HG03159 (cell line): ENCODE measurements at regions not wholly inside any gene's neighbourhood (a gene's known extent, or its start where the extent isn't known, plus 50 kb on each side); places are given as distances from the start of the nearest gene placed in this dataset.

Experiments
- ATAC-seq: cut with Tn5 transposase; IDR thresholded peaks from one replicate; pipeline ENCODE4 v1.9.1; 2021; ENCODE audit warnings: mild to moderate bottlenecking, moderate library complexity; ENCODE audit not compliant: unreplicated experiment

DNA sequence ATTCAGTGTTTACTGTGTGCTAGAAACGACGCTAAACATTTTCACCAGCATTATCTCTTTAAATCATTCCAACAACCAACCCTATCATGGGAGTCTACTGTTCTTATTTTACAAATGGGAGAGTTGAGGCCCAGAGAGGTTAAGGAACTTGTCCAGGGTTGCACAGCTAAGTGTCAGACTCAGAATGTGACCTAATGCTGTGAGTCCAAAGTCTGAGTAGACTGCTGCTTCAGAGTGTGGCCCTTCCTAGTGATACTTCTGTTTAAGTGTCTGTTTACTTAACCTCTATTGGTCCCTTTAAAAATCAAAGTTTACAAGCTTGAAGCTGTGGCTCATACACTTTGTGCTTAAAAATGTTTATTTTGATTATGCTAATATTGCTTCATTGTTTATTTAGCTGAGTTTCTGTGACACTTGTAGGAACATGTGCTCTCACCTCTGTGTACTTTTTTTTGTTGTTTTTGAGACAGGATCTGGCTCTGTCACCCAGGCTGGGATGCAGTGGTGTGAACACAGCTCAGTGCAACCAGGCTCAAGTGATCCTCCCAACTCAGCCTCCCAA lies 84.4 kb upstream of the SYPL1 start:
- ATAC-seq = no peak

GRCh38 chr7:106193661-106194060 lies 81.5 kb upstream of the SYPL1 start:
- ATAC-seq = no peak

DNA sequence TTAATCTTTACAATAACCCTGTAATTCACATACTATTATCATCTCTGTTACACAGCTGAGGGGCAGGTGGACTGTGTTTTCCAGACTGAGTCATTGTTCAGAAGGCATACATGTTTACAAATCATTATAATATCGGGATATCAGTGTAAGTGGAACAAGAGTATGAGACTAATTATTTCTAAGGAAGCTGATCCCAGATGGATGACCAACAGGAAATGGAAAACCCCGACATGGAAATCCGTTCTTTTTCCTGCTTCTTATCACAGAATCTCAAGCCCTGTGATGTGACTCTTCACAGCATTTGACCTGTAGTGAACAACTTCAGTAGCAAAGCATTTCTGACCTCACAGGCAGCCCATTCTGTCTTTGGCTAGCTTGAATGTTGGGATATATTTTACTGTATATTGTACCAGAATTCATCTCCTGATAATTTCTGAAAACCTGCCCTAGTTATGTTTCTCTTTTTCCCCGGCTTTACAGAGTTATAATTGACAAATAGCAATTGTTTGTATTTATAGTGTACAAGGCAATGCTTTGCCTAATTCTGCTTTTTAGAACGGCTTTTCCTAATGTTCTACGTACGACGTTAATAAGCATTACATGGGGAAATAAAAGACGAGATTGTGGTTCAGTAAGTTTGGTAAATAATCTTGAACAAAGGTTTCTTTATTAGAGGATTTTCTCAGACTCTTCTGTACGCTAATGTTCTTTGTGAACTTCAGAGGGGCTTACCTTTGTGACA lies 78.6 kb upstream of the SYPL1 start:
- ATAC-seq = no peak

DNA sequence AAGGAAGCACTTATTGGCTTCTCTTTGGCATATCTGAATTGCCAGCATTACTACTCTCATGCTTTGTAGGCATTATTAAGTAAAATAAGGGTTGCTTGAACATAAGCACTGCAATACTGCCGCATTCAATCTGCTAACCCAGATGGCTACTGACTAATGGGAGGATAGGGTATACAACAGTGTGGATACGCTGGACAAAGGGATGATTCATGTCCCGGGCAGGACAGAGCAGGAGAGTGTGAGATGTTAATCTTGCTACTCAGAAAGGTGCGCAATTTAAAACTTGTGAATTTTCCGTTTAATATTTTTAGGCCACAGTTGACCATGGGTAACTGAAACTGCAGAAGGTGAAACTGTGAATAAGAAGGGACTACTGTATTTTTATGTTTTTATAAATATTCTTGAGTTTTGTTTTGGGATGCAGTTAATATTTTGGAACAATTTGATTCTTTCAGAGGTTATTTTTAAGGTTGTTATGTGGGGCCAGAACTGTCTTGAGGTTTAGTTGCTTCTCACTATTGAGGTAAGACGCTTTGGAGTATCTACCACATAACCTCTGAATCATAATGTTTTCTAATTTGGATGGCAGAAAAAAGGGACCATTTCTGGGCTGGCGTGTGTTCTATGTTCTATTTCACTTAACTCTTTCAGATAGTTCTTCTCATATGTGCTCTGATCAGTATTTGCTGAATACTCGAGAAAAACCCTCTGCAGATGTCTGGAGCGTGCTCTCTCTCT lies 75.7 kb upstream of the SYPL1 start:
- ATAC-seq = no peak

- ATAC-seq = no peak
Observed at GRCh38 chr7:106185719-106186118, 73.6 kb upstream of the SYPL1 start.

GRCh38 chr7:106183952-106184351 lies 71.8 kb upstream of the SYPL1 start:
- ATAC-seq = no peak

- no peak for ATAC-seq
Observed at GRCh38 chr7:106182904-106183303, 70.8 kb upstream of the SYPL1 start.

- no peak for ATAC-seq
Observed at GRCh38 chr7:106181658-106182265, 69.7 kb upstream of the SYPL1 start.

DNA sequence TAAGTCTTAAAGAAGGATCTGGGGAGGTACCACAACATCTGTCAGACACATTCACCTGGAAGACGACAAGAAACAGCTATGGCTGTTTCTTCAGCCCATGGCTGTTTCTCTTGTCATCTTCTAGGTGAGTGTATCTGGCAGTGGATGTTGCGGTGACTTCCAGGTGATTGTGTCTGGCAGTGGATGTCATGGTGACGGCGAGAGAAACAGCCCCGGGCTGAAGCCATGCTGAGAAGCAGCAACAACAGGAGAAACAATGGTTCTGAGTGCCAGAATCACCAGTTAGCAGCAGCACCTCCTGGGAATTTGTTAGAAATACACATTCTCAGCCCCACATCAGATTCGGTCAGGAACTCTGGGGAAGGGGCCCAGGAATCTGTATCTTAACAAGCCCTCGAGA lies 68.6 kb upstream of the SYPL1 start:
- ATAC-seq = no peak

DNA sequence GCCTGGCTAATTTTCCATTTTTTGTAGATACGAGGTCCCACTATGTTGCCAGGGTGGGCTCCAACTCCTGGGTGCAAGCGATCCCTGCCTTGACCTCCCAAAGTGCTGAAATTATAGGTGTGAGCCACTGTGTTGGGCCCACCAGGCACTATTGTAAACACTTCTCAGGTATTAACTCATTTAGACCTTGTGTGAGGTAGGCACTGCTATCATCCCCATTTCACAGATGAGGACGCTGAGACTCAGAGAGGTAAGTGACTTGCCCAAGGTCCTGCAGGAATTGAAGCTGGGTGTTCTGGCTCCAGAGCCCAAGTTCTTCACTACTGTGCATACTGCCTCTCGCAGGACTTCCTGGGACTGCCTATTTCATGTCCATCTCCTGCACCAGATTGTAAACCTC lies 67.1 kb upstream of the SYPL1 start:
- no peak for ATAC-seq

- ATAC-seq = no peak
Observed at GRCh38 chr7:106178593-106179134, 66.6 kb upstream of the SYPL1 start.

DNA sequence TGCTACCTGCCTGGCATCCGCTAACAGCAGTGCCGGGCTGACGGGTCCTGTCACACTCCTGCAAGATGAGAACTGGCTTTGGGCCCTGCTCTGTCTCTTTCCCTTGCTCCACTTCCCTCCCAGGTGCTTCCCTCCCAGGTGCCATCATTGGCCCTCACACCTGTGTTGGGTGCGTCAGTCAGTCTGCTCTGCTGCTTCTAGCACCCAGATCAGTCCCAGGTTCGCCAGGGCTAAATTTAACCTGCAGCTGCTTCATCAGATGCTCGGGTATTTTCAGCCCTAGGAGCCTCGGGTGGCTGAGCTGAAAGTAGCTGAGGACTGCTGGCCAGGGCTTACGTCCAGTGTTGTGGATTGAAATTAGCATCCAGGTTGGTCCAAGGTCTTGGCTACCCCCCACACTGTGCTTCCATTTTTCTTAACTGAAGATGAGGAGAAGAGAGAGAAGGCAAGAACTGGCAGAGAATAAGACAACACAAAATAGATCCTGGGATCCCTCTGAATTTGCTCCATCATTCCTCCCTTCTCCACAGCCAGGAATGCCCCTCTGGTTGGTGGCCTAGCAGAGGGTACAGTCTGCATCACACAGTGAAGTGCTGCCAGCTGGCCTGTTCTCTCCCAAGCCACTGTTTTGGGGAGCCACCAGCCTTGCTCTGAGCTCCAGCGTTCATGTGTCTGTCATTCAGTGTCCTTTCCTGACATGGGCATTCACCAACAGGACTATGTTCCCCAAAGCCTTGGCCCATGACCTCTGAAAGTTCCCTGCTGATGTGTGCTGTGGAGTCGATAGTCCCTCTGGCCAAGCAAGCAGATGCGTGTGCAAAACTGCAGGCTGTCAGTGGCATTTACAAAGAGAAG lies 65.9 kb upstream of the SYPL1 start:
- ATAC-seq = no peak

DNA sequence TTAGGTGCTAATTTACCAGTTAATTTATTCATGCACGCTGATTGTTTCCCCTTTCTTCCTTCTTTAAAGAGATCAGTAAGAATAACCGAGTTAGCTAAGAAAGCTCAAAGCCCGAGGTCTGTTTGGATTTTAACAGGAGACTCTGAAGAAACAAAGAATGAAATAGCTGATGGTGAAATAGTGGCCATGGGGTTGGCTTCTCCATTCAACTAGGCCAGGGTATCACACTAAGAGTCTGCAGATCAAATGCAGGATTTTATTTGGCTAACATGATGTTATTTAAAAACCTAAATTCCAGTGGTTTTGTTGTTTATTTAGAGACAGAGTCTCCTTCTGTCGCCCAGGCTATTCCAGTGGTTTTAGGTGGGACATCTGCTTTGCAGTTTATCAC lies 65.2 kb upstream of the SYPL1 start:
- ATAC-seq = no peak

- ATAC-seq = peak; percentile 66
Observed at GRCh38 chr7:106176414-106177299, 64.5 kb upstream of the SYPL1 start.

GRCh38 chr7:106175507-106175906 lies 63.4 kb upstream of the SYPL1 start:
- no peak for ATAC-seq

GRCh38 chr7:106170651-106171050 lies 58.5 kb upstream of the SYPL1 start:
- ATAC-seq = no peak

DNA sequence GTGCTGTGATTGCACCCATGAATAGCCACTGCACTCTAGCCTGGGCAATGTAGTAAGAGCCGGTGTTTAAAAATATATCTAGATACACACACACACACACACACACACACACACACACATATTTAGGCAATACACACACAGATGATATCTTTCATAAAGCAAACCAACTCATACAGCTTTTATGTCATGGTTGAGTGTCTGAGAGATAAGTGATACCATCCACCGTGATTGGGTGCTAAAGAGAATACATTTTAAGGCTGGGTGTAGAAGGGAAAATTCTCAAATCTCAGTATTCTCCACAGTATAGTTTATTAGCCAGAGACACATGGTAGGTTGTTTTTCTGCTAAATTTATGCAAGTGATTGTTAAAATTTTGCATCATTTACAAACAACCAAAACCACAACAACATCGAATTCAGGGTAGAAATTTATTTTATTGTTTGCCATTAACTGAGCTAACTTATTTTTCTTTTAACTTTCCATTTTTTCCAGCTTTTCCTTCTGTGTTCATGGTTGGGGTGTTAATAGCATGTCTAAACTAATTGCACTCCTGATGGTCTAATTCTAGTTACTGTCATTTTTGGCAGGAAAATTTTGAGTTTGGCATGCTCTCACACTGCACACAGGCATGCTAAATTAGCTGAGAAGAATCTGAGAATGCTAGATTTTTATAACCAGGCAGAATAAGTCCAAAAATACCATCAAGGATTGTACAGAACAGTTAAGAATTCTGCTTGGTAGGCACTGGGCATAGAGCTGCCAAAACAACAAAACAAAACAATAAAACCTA lies 57.9 kb upstream of the SYPL1 start:
- no peak for ATAC-seq

GRCh38 chr7:106167439-106168136 lies 55.5 kb upstream of the SYPL1 start:
- no peak for ATAC-seq
